ENCODE measurements at regions not wholly inside any gene's neighbourhood (a gene's known extent, or its start where the extent isn't known, plus 50 kb on each side); places are given as distances from the start of the nearest gene placed in this dataset.

DNA sequence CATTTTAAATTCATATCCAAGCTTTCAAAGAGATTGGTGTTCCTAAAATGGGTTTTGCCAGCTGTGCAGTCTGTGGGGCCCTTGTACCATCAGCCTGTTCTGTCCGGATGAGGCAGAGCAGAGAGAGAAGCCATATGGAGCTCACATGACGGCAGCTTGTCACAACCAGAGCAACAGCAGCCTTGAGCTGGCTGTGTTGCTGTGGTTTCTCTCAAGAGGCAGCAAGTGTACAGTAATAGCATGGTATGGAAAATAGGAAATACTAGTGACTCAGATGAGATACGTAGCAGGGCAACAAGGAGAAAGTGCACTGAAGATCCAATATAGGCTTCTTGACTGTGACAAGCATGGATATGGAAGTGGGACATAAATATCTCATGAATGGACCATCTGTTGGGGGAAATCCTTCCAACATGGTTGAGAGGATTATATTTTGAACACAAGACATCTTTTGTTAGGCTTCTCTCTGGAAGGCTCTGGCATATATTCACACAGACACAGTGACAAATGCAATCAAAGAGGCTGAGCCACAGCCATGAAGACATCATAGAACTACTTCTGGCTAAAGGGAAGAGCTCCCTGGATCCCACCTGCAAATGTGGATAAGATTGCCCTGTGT lies 251.0 kb upstream of the TAC1 start:
- TF ChIP-seq, protein P1, sequence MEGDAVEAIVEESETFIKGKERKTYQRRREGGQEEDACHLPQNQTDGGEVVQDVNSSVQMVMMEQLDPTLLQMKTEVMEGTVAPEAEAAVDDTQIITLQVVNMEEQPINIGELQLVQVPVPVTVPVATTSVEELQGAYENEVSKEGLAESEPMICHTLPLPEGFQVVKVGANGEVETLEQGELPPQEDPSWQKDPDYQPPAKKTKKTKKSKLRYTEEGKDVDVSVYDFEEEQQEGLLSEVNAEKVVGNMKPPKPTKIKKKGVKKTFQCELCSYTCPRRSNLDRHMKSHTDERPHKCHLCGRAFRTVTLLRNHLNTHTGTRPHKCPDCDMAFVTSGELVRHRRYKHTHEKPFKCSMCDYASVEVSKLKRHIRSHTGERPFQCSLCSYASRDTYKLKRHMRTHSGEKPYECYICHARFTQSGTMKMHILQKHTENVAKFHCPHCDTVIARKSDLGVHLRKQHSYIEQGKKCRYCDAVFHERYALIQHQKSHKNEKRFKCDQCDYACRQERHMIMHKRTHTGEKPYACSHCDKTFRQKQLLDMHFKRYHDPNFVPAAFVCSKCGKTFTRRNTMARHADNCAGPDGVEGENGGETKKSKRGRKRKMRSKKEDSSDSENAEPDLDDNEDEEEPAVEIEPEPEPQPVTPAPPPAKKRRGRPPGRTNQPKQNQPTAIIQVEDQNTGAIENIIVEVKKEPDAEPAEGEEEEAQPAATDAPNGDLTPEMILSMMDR (IDR thresholded peaks at IDR 0.05; ENCODE audit: low read depth, low read length): no peak
- no peak overlapping the region for H3K27ac ChIP-seq
- peaks cover 8% of the 10 kb centered on the region for H3K4me1 ChIP-seq (ENCODE audit: low read depth)
- H3K36me3 ChIP-seq: no peaks in the 10 kb centered on the region
- no peak overlapping the region for H3K4me3 ChIP-seq
- DNase-seq (ENCODE audit: low read depth in 1 of 2, low spot score in 1 of 2): peak in 1 of 2 donors; percentile 37
- no peaks in the 10 kb centered on the region for H3K9me3 ChIP-seq (ENCODE audit: low read depth)
- H3K27me3 ChIP-seq: no peaks in the 10 kb centered on the region

DNA sequence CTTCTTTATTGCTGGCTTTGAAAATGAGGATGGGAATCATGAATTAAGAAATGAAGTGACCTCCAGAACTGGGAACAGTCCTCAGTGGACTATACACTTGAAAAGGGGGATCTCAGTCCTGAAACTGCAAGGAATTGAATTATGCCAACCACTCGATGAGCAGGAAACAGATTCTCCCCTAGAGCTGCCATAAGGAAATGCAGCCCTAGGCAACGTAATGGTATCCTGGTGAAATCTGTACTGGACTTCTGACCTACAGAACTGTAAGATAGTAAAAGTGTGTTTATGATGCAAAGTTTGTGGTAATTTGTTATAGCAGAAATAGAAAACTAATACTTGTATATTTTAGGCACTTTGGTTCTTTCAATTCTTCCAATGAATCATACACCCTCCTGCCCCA lies 236.4 kb upstream of the TAC1 start:
- Histone ChIP-seq H3K4me1 (ENCODE audit: low read depth) (no peaks in the 10 kb centered on the region), H3K9me3 (ENCODE audit: low read depth) (no peaks in the 10 kb centered on the region), H3K36me3 (no peaks in the 10 kb centered on the region), H3K27me3 (no peaks in the 10 kb centered on the region), H3K4me3 (no peak overlapping the region), H3K27ac (no peak overlapping the region)
- TF ChIP-seq, protein P1 (IDR thresholded peaks at IDR 0.05; ENCODE audit: low read depth, low read length): no peak
- DNase-seq (ENCODE audit: low read depth in 1 of 2, low spot score in 1 of 2): no peak

GRCh38 chr7:97499204-97499603 lies 232.7 kb upstream of the TAC1 start:
- Histone ChIP-seq H3K9me3 (ENCODE audit: low read depth) (no peaks in the 10 kb centered on the region), H3K27me3 (no peaks in the 10 kb centered on the region), H3K27ac (no peak overlapping the region), H3K4me1 (ENCODE audit: low read depth) (no peaks in the 10 kb centered on the region), H3K36me3 (no peaks in the 10 kb centered on the region), H3K4me3 (no peak overlapping the region)
- TF ChIP-seq, protein P1 (IDR thresholded peaks at IDR 0.05; ENCODE audit: low read depth, low read length): peak; percentile 26
- peak; percentile 20 to 49 for DNase-seq (ENCODE audit: low read depth in 1 of 2, low spot score in 1 of 2)

GRCh38 chr7:97503367-97504094 lies 228.4 kb upstream of the TAC1 start:
- TF ChIP-seq, protein P1 (IDR thresholded peaks at IDR 0.05; ENCODE audit: low read depth, low read length): no peak
- H3K27ac ChIP-seq: no peak overlapping the region
- no peaks in the 10 kb centered on the region for H3K9me3 ChIP-seq (ENCODE audit: low read depth)
- H3K27me3 ChIP-seq: no peaks in the 10 kb centered on the region
- H3K4me3 ChIP-seq: no peak overlapping the region
- H3K4me1 ChIP-seq (ENCODE audit: low read depth): no peaks in the 10 kb centered on the region
- DNase-seq (ENCODE audit: low read depth in 1 of 2, low spot score in 1 of 2): no peak
- no peaks in the 10 kb centered on the region for H3K36me3 ChIP-seq

GRCh38 chr7:97506728-97507127 lies 225.2 kb upstream of the TAC1 start:
- TF ChIP-seq, protein P1 (IDR thresholded peaks at IDR 0.05; ENCODE audit: low read depth, low read length): no peak
- DNase-seq (ENCODE audit: low read depth in 1 of 2, low spot score in 1 of 2): no peak

More at GRCh38 chr7:97506728-97507127, 225.2 kb upstream of the TAC1 start:
- Histone ChIP-seq H3K27ac (no peak overlapping the region), H3K9me3 (ENCODE audit: low read depth) (no peaks in the 10 kb centered on the region), H3K27me3 (no peaks in the 10 kb centered on the region), H3K4me3 (no peak overlapping the region), H3K4me1 (ENCODE audit: low read depth) (peaks cover 3% of the 10 kb centered on the region), H3K36me3 (no peaks in the 10 kb centered on the region)
